ENCODE measurements at regions not wholly inside any gene's neighbourhood (a gene's known extent, or its start where the extent isn't known, plus 50 kb on each side); places are given as distances from the start of the nearest gene placed in this dataset.

- TF ChIP-seq CTCF (IDR thresholded peaks at IDR 0.05): no peak
Observed at GRCh38 chr5:15002173-15002572, 130.6 kb upstream of the ANKH start.

GRCh38 chr5:15001517-15001916 is 129.9 kb upstream of the ANKH start:
- TF ChIP-seq CTCF (IDR thresholded peaks at IDR 0.05): no peak

GRCh38 chr5:14998491-14998890 is 126.9 kb upstream of the ANKH start:
- TF ChIP-seq CTCF (IDR thresholded peaks at IDR 0.05): no peak

GRCh38 chr5:14996997-14997396 is 125.4 kb upstream of the ANKH start:
- TF ChIP-seq CTCF (IDR thresholded peaks at IDR 0.05): no peak

GRCh38 chr5:14995229-14995628 is 123.7 kb upstream of the ANKH start:
- TF ChIP-seq CTCF (IDR thresholded peaks at IDR 0.05): no peak

GRCh38 chr5:14988223-14988622 is 116.6 kb upstream of the ANKH start:
- no peak for TF ChIP-seq CTCF (IDR thresholded peaks at IDR 0.05)

- TF ChIP-seq CTCF (IDR thresholded peaks at IDR 0.05): no peak
Observed at GRCh38 chr5:14986413-14986812, 114.8 kb upstream of the ANKH start.

GRCh38 chr5:14983666-14984441 is 112.3 kb upstream of the ANKH start:
- TF ChIP-seq CTCF (IDR thresholded peaks at IDR 0.05): no peak

Data from LNCAP (cell line).